GM19328 (cell line): ENCODE measurements at regions not wholly inside any gene's neighbourhood (a gene's known extent, or its start where the extent isn't known, plus 50 kb on each side); places are given as distances from the start of the nearest gene placed in this dataset.

ENCODE experiments used
- ATAC-seq: cut with Tn5 transposase; IDR thresholded peaks from one replicate; pipeline ENCODE4 v1.9.1; 2021; ENCODE audit warnings: mild to moderate bottlenecking, moderate library complexity; ENCODE audit not compliant: unreplicated experiment

GRCh38 chrX:39975101-39975925, 122.4 kb downstream of the BCOR start:
- no peak for ATAC-seq

GRCh38 chrX:39981946-39982345, 115.8 kb downstream of the BCOR start:
- ATAC-seq, result no peak

GRCh38 chrX:39982948-39983347, 114.8 kb downstream of the BCOR start:
- ATAC-seq, result no peak

DNA sequence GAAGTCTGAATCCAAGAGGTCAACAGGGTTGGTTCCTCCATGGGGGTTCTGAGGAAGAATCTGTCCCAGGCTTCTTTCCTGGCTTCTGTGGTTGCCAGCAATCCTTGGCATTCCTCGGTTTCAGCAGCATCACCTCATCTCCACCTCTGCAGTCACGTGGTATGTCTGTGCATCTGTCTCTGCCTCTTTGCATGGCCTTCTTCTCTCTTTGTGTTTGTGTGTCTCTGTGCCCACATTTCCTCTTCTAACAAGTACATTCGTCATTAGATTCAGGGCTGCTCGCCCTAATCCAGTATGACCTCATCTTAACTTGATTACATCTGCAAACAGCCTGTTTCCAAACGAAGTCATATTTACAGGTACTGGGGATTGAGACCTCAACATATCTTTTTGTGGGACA, 114.0 kb downstream of the BCOR start:
- ATAC-seq, result no peak

- ATAC-seq, result no peak
Measured at GRCh38 chrX:39984191-39984956, 113.4 kb downstream of the BCOR start.

- no peak for ATAC-seq
Measured at GRCh38 chrX:39985071-39985470, 112.7 kb downstream of the BCOR start.

- no peak for ATAC-seq
Measured at GRCh38 chrX:39985551-39985950, 112.2 kb downstream of the BCOR start.

GRCh38 chrX:39988496-39988895, 109.3 kb downstream of the BCOR start:
- ATAC-seq, result no peak

- ATAC-seq, result no peak
Measured at GRCh38 chrX:39990388-39990787, 107.4 kb downstream of the BCOR start.

- ATAC-seq, result no peak
Measured at GRCh38 chrX:39992300-39992699, 105.5 kb downstream of the BCOR start.

- no peak for ATAC-seq
Measured at GRCh38 chrX:39995457-39995856, 102.3 kb downstream of the BCOR start.

DNA sequence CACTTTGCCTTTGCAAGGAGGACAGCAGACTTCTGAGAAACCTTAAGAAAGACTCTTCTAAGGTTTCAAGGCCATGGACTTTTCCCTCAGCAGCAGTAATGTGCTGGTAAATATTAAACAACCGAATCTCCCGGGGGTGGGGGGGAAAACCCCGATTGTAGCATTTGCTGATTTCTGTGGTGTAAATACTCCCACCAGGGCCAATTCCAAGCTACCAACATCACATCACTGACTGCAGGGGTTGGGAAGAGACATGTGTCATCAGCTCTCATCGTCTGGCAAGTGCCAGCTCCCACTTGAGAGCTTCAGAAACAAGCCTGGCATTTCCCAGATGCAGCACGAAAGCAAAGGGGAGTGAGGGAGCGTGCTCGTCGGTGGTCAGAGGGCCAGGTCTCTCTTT, 101.2 kb downstream of the BCOR start:
- ATAC-seq, result no peak

DNA sequence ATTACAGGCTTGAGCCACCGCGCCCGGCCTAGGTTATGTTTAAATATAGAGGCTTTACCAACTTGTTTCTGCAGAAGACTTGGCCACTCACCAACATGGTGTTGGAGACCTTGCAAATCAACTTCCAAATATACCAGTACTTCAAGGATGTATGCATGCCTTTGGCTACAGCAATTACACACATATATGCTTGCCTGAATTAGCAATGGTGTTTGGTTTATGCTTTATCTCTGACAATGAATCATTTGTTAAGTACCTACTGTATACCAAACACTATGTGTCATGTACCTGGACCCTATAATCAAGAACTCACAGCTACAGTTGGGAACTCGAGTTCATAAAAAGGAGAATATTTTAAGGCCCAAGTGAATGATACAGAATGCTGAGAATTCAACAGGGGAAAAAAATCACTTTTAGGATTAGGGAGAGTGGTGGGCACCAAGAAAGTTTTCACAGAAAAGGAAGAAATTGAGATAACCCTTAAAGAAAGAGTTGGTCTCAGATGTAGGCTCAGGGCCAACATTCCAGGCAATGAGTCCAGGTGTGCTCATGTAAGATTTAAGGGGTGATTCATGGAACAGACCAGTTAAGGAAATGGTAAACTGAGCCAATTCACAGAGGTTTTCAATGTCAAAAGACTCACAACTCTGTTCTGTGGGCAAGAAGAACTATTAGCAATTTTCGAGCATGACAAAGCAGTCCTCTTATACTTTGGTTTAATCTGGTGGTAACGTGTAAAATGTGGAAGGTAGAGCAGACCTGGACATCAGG, 98.9 kb downstream of the BCOR start:
- no peak for ATAC-seq
